ENCODE measurements at regions not wholly inside any gene's neighbourhood (a gene's known extent, or its start where the extent isn't known, plus 50 kb on each side); places are given as distances from the start of the nearest gene placed in this dataset.
A peak's percentile ranks its signal among the peaks of the same experiment; 100 is the strongest.

DNA sequence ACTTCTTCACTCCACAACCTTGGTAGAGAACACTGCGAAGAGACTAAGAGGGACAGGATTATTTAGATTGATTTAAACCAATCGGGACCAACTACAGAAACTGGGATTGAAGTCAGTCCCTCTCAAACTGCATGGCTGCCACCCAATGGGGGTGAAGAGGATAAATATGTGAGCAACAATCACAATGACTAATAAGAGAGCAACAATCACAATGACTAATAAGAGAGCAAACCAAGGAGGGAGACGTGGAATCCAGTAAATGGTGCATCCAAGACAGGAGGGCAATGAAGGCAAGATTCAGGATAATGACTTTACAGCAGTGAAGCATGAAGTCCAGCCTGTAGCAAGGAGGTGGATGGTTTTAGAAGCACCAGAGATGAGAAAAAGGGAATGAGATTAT, 322.8 kb downstream of the TTLL7 start:
- WGBS (ENCODE audit: insufficient coverage) = no CpG with 5 or more reads among the region's 3 CpGs
- CTCF ChIA-PET = no interaction called here
- no peak overlapping the region for H3K27ac Mint-ChIP-seq
- H3K4me1 ChIP-seq (ENCODE audit: control insufficient read depth in 1 of 2, extremely low read depth in 1 of 2, insufficient read depth in 2 of 2, low read length in 2 of 2) = no peaks in the 10 kb centered on the region
- H3K4me3 ChIP-seq (ENCODE audit: control insufficient read depth in 1 of 2, extremely low read depth in 1 of 2, low read length in 1 of 2) = no peak overlapping the region
- H3K4me1 Mint-ChIP-seq = no peaks in the 10 kb centered on the region
- no peaks in the 10 kb centered on the region for H3K27me3 Mint-ChIP-seq
- H3K4me3 Mint-ChIP-seq = no peak overlapping the region
- H3K27ac ChIP-seq (ENCODE audit: low read length) = no peak overlapping the region
- no peaks in the 10 kb centered on the region for H3K9me3 ChIP-seq
- ATAC-seq (replicated peaks in 1 of 4) (no peak), DNase-seq (no peak)
- no peaks in the 10 kb centered on the region for H3K27me3 ChIP-seq (replicated peaks in 1 of 2; ENCODE audit: control insufficient read depth in 2 of 2, extremely low read depth in 1 of 2, insufficient read depth in 2 of 2, low read length in 1 of 2)
- peaks cover 0 to under 1% (median under 1%) of the 10 kb centered on the region in 3 donors for H3K9me3 Mint-ChIP-seq
- H3K36me3 Mint-ChIP-seq = no peaks in the 10 kb centered on the region
- POLR2A ChIA-PET = no interaction called here
- no peaks in the 10 kb centered on the region for H3K36me3 ChIP-seq (ENCODE audit: control insufficient read depth in 2 of 2, extremely low read depth in 1 of 2, insufficient read depth in 1 of 2, low read length in 1 of 2)

DNA sequence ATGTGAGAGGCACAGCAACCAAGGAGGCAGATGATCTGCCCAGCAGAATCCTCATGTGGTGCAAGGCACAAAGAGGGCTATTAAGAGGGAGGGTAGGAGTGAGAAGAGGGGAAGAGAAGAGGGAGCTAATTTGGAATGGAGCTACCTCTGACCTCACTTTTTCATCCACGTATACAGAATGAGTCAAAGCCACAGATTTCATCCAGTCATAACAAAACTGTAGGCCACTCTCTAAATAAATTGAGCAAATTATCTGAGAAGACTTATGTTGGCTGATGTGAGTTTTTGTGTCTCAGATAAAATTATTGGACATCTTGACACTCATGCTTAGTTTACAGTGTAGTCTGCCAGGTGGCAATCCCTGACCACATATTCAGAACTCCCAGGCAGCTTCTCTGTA, 325.6 kb downstream of the TTLL7 start:
- Histone ChIP-seq H3K36me3 (ENCODE audit: control insufficient read depth in 2 of 2, extremely low read depth in 1 of 2, insufficient read depth in 1 of 2, low read length in 1 of 2) (no peaks in the 10 kb centered on the region), H3K27me3 (replicated peaks in 1 of 2; ENCODE audit: control insufficient read depth in 2 of 2, extremely low read depth in 1 of 2, insufficient read depth in 2 of 2, low read length in 1 of 2) (no peaks in the 10 kb centered on the region), H3K27ac (ENCODE audit: low read length) (no peak overlapping the region), H3K4me3 (ENCODE audit: control insufficient read depth in 1 of 2, extremely low read depth in 1 of 2, low read length in 1 of 2) (no peak overlapping the region), H3K4me1 (ENCODE audit: control insufficient read depth in 1 of 2, extremely low read depth in 1 of 2, insufficient read depth in 2 of 2, low read length in 2 of 2) (no peaks in the 10 kb centered on the region), H3K9me3 (no peaks in the 10 kb centered on the region)
- H3K27me3 Mint-ChIP-seq = no peaks in the 10 kb centered on the region
- ChIA-PET CTCF (no interaction called here), POLR2A (interaction anchor here in 1 of 2 donors (0.6 kb wide), 1 partner anchor 871 kb away, joined by 3 read pairs; no protein-coding TSS in a partner anchor)
- H3K9me3 Mint-ChIP-seq = peaks cover 0 to 10% (median 5%) of the 10 kb centered on the region in 3 donors
- no peak for ATAC-seq (replicated peaks in 1 of 4)
- no peak overlapping the region for H3K27ac Mint-ChIP-seq
- no CpG with 5 or more reads among the region's 1 CpG for WGBS (ENCODE audit: insufficient coverage)
- no peaks in the 10 kb centered on the region for H3K4me1 Mint-ChIP-seq
- H3K4me3 Mint-ChIP-seq = no peak overlapping the region
- no peak for DNase-seq
- H3K36me3 Mint-ChIP-seq = no peaks in the 10 kb centered on the region

DNA sequence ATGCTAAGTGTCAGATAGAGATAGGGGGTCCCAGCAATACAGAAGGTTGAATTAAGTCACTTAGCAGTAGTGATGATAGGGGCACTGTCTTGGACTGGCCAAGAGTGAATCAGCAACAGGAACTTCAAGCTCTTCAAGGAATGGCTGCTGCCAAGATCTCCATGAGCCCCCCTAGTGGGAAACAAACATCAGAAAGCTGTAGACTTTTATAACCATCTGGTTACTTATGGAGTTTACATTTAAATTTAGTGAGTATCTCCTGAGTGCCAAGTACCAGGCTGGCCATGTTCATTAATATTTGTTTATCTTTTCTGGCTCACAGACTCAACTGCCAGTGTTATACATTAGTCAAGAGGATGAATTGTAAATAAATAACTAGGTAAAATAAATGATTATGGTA, 327.3 kb downstream of the TTLL7 start:
- H3K4me3 ChIP-seq (ENCODE audit: control insufficient read depth in 1 of 2, extremely low read depth in 1 of 2, low read length in 1 of 2) = no peak overlapping the region
- no peaks in the 10 kb centered on the region for H3K36me3 Mint-ChIP-seq
- no peak overlapping the region for H3K4me3 Mint-ChIP-seq
- no peaks in the 10 kb centered on the region for H3K4me1 Mint-ChIP-seq
- no peak for ATAC-seq (replicated peaks in 1 of 4)
- CTCF ChIA-PET = no interaction called here
- no peak overlapping the region for H3K27ac ChIP-seq (ENCODE audit: low read length)
- no peaks in the 10 kb centered on the region for H3K36me3 ChIP-seq (ENCODE audit: control insufficient read depth in 2 of 2, extremely low read depth in 1 of 2, insufficient read depth in 1 of 2, low read length in 1 of 2)
- H3K4me1 ChIP-seq (ENCODE audit: control insufficient read depth in 1 of 2, extremely low read depth in 1 of 2, insufficient read depth in 2 of 2, low read length in 2 of 2) = no peaks in the 10 kb centered on the region
- no peak overlapping the region for H3K27ac Mint-ChIP-seq
- H3K27me3 ChIP-seq (replicated peaks in 1 of 2; ENCODE audit: control insufficient read depth in 2 of 2, extremely low read depth in 1 of 2, insufficient read depth in 2 of 2, low read length in 1 of 2) = no peaks in the 10 kb centered on the region
- POLR2A ChIA-PET = no interaction called here
- DNase-seq = no peak
- peaks cover 4 to 10% (median 5%) of the 10 kb centered on the region in 3 donors for H3K9me3 Mint-ChIP-seq
- H3K27me3 Mint-ChIP-seq = no peaks in the 10 kb centered on the region
- H3K9me3 ChIP-seq = no peaks in the 10 kb centered on the region

DNA sequence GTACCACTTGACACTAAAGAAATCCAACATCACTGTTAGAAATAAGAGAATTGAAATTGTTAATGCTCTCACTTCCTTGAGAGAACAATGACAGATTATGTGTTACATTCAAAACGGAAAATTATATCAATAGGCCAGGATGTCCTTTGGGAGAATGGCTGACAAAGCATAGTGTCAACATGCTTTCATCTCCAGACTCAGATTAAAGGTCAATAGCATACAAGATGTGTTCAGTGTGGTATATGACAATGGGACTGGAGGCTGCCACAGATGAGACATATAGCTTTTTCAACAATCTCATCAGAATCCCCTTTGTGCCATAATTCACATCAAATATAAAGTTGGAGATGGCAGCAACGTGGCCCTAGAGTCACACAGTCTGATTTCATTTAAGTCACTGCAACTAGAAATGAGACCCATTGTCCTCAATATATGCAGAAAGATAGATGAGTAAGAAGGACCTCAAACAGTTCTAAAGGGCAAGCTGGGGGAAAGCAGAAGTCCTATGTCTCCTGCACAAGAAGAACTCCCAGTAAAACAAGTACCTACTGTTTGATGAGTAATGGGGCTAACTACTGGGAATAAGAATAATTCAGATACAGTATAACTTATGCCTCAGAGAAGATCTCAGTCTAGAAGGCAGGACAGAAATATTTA, 327.9 kb downstream of the TTLL7 start:
- Histone ChIP-seq H3K4me1 (ENCODE audit: control insufficient read depth in 1 of 2, extremely low read depth in 1 of 2, insufficient read depth in 2 of 2, low read length in 2 of 2) (no peaks in the 10 kb centered on the region), H3K36me3 (ENCODE audit: control insufficient read depth in 2 of 2, extremely low read depth in 1 of 2, insufficient read depth in 1 of 2, low read length in 1 of 2) (no peaks in the 10 kb centered on the region), H3K9me3 (no peaks in the 10 kb centered on the region), H3K27me3 (replicated peaks in 1 of 2; ENCODE audit: control insufficient read depth in 2 of 2, extremely low read depth in 1 of 2, insufficient read depth in 2 of 2, low read length in 1 of 2) (no peaks in the 10 kb centered on the region), H3K27ac (ENCODE audit: low read length) (no peak overlapping the region), H3K4me3 (ENCODE audit: control insufficient read depth in 1 of 2, extremely low read depth in 1 of 2, low read length in 1 of 2) (no peak overlapping the region)
- no peak for DNase-seq
- WGBS (ENCODE audit: insufficient coverage) = no CpG with 5 or more reads among the region's 2 CpGs
- ChIA-PET POLR2A (no interaction called here), CTCF (no interaction called here)
- H3K36me3 Mint-ChIP-seq = no peaks in the 10 kb centered on the region
- H3K4me1 Mint-ChIP-seq = no peaks in the 10 kb centered on the region
- no peak overlapping the region for H3K27ac Mint-ChIP-seq
- no peak overlapping the region for H3K4me3 Mint-ChIP-seq
- ATAC-seq (replicated peaks in 1 of 4) = no peak
- H3K27me3 Mint-ChIP-seq = no peaks in the 10 kb centered on the region
- H3K9me3 Mint-ChIP-seq = peaks cover 4 to 10% (median 5%) of the 10 kb centered on the region in 3 donors

DNA sequence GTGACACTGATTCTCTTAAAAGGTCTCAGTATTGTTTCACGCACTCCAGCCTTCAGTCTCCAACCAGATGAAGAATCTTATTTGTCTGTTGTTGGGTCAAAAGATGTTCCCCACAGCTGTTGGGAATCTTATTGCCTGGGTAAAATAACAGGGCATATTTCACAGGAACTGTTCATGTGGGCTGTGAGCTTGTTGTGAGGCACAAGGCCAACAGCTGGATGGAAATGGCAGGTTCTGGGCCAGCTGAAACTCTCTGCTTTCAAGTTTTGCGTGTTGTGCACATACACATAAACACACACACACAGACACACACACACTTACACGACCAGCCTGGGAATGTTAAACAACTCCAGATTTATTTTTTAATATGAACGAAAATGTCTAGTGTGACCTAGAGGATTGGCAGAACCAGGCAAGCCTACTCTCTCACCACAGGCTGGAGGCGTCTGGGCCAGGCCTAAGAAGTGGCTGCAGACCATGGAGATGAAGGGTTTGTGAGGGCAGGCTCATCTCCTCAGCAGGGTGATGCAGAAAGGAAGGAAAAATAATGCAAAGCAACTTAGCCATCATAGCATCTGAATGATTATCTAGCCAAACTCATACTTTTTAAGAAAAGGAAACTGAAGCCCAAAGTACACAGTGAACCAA, 357.0 kb downstream of the TTLL7 start:
- peaks cover 3 to 6% (median 4%) of the 10 kb centered on the region in 3 donors for H3K4me1 Mint-ChIP-seq
- H3K4me3 Mint-ChIP-seq = no peak overlapping the region
- H3K27ac Mint-ChIP-seq = peak overlapping the region in 1 of 2 donors; percentile 41

DNA sequence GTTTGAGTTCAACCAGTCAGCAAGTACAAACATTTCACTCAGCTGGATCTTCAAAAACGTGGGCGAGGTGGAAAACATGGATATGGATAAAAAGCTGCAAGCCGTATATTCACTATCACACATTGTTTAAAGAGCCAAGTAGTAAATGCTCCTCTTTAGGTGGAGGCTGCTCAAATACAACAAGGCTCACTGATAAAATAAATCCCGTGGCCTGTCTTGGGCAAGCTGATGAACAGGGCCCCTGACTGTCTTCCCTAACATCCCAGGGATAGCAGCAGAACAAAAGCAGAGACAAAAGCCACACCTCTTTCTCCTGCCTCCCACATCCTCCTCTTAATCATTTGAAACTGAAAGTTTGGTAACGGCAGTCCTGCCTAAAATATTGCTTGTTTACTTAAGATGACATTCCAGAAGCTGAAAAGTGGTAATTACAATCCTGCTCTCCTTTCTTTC, 357.7 kb downstream of the TTLL7 start:
- H3K4me1 ChIP-seq (ENCODE audit: control insufficient read depth in 1 of 2, extremely low read depth in 1 of 2, insufficient read depth in 2 of 2, low read length in 2 of 2) = peaks cover 0 to 3% of the 10 kb centered on the region in 2 experiments
- Mint-ChIP-seq H3K4me1 (peaks cover 3 to 6% (median 4%) of the 10 kb centered on the region in 3 donors), H3K9me3 (peaks cover 0 to 3% (median 0%) of the 10 kb centered on the region in 3 donors), H3K4me3 (no peak overlapping the region), H3K36me3 (no peaks in the 10 kb centered on the region), H3K27me3 (no peaks in the 10 kb centered on the region), H3K27ac (no peak overlapping the region)
- no peaks in the 10 kb centered on the region for H3K9me3 ChIP-seq
- ChIA-PET CTCF (no interaction called here), POLR2A (no interaction called here)
- WGBS (ENCODE audit: insufficient coverage) = 43% methylated on average over 1 of the region's 5 CpGs
- ATAC-seq (replicated peaks in 1 of 4) = no peak
- DNase-seq = no peak
- H3K4me3 ChIP-seq (ENCODE audit: control insufficient read depth in 1 of 2, extremely low read depth in 1 of 2, low read length in 1 of 2) = no peak overlapping the region
- H3K27me3 ChIP-seq (replicated peaks in 1 of 2; ENCODE audit: control insufficient read depth in 2 of 2, extremely low read depth in 1 of 2, insufficient read depth in 2 of 2, low read length in 1 of 2) = no peaks in the 10 kb centered on the region
- H3K27ac ChIP-seq (ENCODE audit: low read length) = no peak overlapping the region
- H3K36me3 ChIP-seq (ENCODE audit: control insufficient read depth in 2 of 2, extremely low read depth in 1 of 2, insufficient read depth in 1 of 2, low read length in 1 of 2) = no peaks in the 10 kb centered on the region

More for the DNA sequence above, 357.0 kb downstream of the TTLL7 start:
- Histone ChIP-seq H3K27me3 (replicated peaks in 1 of 2; ENCODE audit: control insufficient read depth in 2 of 2, extremely low read depth in 1 of 2, insufficient read depth in 2 of 2, low read length in 1 of 2) (no peaks in the 10 kb centered on the region), H3K4me3 (ENCODE audit: control insufficient read depth in 1 of 2, extremely low read depth in 1 of 2, low read length in 1 of 2) (no peak overlapping the region), H3K36me3 (ENCODE audit: control insufficient read depth in 2 of 2, extremely low read depth in 1 of 2, insufficient read depth in 1 of 2, low read length in 1 of 2) (no peaks in the 10 kb centered on the region), H3K27ac (ENCODE audit: low read length) (no peak overlapping the region), H3K9me3 (no peaks in the 10 kb centered on the region), H3K4me1 (ENCODE audit: control insufficient read depth in 1 of 2, extremely low read depth in 1 of 2, insufficient read depth in 2 of 2, low read length in 2 of 2) (peaks cover 0 to 3% of the 10 kb centered on the region in 2 experiments)
- Mint-ChIP-seq H3K36me3 (no peaks in the 10 kb centered on the region), H3K27me3 (no peaks in the 10 kb centered on the region), H3K9me3 (peaks cover 0 to 8% (median 0%) of the 10 kb centered on the region in 3 donors)
- DNase-seq (no peak), ATAC-seq (replicated peaks in 1 of 4) (no peak)
- WGBS (ENCODE audit: insufficient coverage) = no CpG with 5 or more reads among the region's 5 CpGs
- ChIA-PET POLR2A (no interaction called here), CTCF (no interaction called here)

Measured in T-cell (primary cell).